ENCODE measurements at regions not wholly inside any gene's neighbourhood (a gene's known extent, or its start where the extent isn't known, plus 50 kb on each side); places are given as distances from the start of the nearest gene placed in this dataset.

DNA sequence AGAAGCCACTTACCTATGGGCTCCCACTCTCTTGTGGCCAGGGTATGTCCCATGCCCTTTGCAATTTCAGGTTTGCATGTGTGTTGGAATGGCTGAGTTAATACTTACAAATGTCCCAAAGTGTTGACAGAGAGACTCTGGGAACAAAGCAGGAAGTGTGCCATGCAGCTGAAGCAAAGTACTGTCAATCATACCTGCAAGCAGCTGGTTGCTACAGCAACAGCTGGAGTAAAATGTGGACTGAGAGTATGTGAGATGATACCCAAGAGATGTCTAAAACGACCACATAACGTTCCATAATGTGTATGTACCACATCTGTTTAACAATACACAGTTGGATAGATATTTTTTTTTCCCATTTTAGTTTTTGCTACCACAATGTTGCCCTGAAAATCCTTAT lies 82.8 kb upstream of the CAMK2D start:
- no peak for DNase-seq (ENCODE audit: unreplicated experiment)
- H3K27me3 Mint-ChIP-seq (ENCODE audit: insufficient read depth, unreplicated experiment), result no peaks in the 10 kb centered on the region
- no peaks in the 10 kb centered on the region for H3K36me3 Mint-ChIP-seq (ENCODE audit: insufficient read depth, unreplicated experiment)
- no peak overlapping the region for H3K27ac Mint-ChIP-seq (ENCODE audit: low read depth, unreplicated experiment)
- intact Hi-C loops (cut with micrococcal nuclease), result no loop called here
- H3K4me3 Mint-ChIP-seq (ENCODE audit: unreplicated experiment), result no peak overlapping the region
- ChIA-PET CTCF (interaction anchor here (0.7 kb wide), 1 partner anchor 24 kb away, joined by 3 read pairs; no protein-coding TSS in a partner anchor), POLR2A (no interaction called here)
- TF ChIP-seq CTCF (IDR thresholded peaks at IDR 0.05; ENCODE audit: unreplicated experiment), result no peak
- no peaks in the 10 kb centered on the region for H3K9me3 Mint-ChIP-seq (ENCODE audit: unreplicated experiment)
- H3K4me1 Mint-ChIP-seq (ENCODE audit: insufficient read depth, unreplicated experiment), result peaks cover 11% of the 10 kb centered on the region
- BruUV-seq (replicated peaks), result no TSS peak

- no peaks in the 10 kb centered on the region for H3K27me3 Mint-ChIP-seq (ENCODE audit: insufficient read depth, unreplicated experiment)
- H3K36me3 Mint-ChIP-seq (ENCODE audit: insufficient read depth, unreplicated experiment), result no peaks in the 10 kb centered on the region
- intact Hi-C loops (cut with micrococcal nuclease), result no loop called here
- H3K9me3 Mint-ChIP-seq (ENCODE audit: unreplicated experiment), result no peaks in the 10 kb centered on the region
- no TSS peak for BruUV-seq (replicated peaks)
- no peak for DNase-seq (ENCODE audit: unreplicated experiment)
- ChIA-PET CTCF (no interaction called here), POLR2A (interaction anchor here (0.7 to 1.1 kb wide), 2 partner anchors 56 to 1182 kb away, joined by 3 to 4 read pairs; no protein-coding TSS in a partner anchor)
- H3K4me1 Mint-ChIP-seq (ENCODE audit: insufficient read depth, unreplicated experiment), result peaks cover 17% of the 10 kb centered on the region
- H3K4me3 Mint-ChIP-seq (ENCODE audit: unreplicated experiment), result no peak overlapping the region
- H3K27ac Mint-ChIP-seq (ENCODE audit: low read depth, unreplicated experiment), result no peak overlapping the region
- TF ChIP-seq CTCF (IDR thresholded peaks at IDR 0.05; ENCODE audit: unreplicated experiment), result no peak
These were observed 79.3 kb upstream of the CAMK2D start for GRCh38 chr4:113840861-113841260.

GRCh38 chr4:113838460-113838859 lies 76.9 kb upstream of the CAMK2D start:
- H3K4me1 Mint-ChIP-seq (ENCODE audit: insufficient read depth, unreplicated experiment), result peaks cover 17% of the 10 kb centered on the region
- BruUV-seq (replicated peaks), result no TSS peak
- H3K27ac Mint-ChIP-seq (ENCODE audit: low read depth, unreplicated experiment), result peak overlapping the region; percentile 63
- no peak for DNase-seq (ENCODE audit: unreplicated experiment)
- no peaks in the 10 kb centered on the region for H3K36me3 Mint-ChIP-seq (ENCODE audit: insufficient read depth, unreplicated experiment)
- no peaks in the 10 kb centered on the region for H3K27me3 Mint-ChIP-seq (ENCODE audit: insufficient read depth, unreplicated experiment)
- intact Hi-C loops (cut with micrococcal nuclease), result no loop called here
- POLR2A ChIA-PET, result interaction anchor here (0.6 to 1.8 kb wide), 4 partner anchors 20 to 157 kb away, joined by 3 to 6 read pairs (median 4); no protein-coding TSS in a partner anchor
- TF ChIP-seq CTCF (IDR thresholded peaks at IDR 0.05; ENCODE audit: unreplicated experiment), result no peak
- no peak overlapping the region for H3K4me3 Mint-ChIP-seq (ENCODE audit: unreplicated experiment)
- H3K9me3 Mint-ChIP-seq (ENCODE audit: unreplicated experiment), result no peaks in the 10 kb centered on the region
- CTCF ChIA-PET, result interaction anchor here (0.6 to 0.9 kb wide), 3 partner anchors 27 to 97 kb away, joined by 3 to 4 read pairs (median 3); no protein-coding TSS in a partner anchor

GRCh38 chr4:113837397-113837796 lies 75.9 kb upstream of the CAMK2D start:
- peak overlapping the region; percentile 63 for H3K27ac Mint-ChIP-seq (ENCODE audit: low read depth, unreplicated experiment)
- no peaks in the 10 kb centered on the region for H3K36me3 Mint-ChIP-seq (ENCODE audit: insufficient read depth, unreplicated experiment)
- BruUV-seq (replicated peaks), result no TSS peak
- ChIA-PET POLR2A (interaction anchor here (0.8 to 1.8 kb wide), 5 partner anchors 9 to 53 kb away, joined by 3 to 6 read pairs (median 3); no protein-coding TSS in a partner anchor), CTCF (interaction anchor here (0.6 to 1.5 kb wide), 3 partner anchors 11 to 1171 kb away, joined by 3 read pairs; no protein-coding TSS in a partner anchor)
- DNase-seq (ENCODE audit: unreplicated experiment), result peak; percentile 81
- no peak for TF ChIP-seq CTCF (IDR thresholded peaks at IDR 0.05; ENCODE audit: unreplicated experiment)
- H3K9me3 Mint-ChIP-seq (ENCODE audit: unreplicated experiment), result no peaks in the 10 kb centered on the region
- H3K4me3 Mint-ChIP-seq (ENCODE audit: unreplicated experiment), result no peak overlapping the region
- H3K4me1 Mint-ChIP-seq (ENCODE audit: insufficient read depth, unreplicated experiment), result peaks cover 17% of the 10 kb centered on the region
- intact Hi-C loops (cut with micrococcal nuclease), result no loop called here
- no peaks in the 10 kb centered on the region for H3K27me3 Mint-ChIP-seq (ENCODE audit: insufficient read depth, unreplicated experiment)

Data from MCF 10A (cell line).